ENCODE measurements at regions not wholly inside any gene's neighbourhood (a gene's known extent, or its start where the extent isn't known, plus 50 kb on each side); places are given as distances from the start of the nearest gene placed in this dataset.

DNA sequence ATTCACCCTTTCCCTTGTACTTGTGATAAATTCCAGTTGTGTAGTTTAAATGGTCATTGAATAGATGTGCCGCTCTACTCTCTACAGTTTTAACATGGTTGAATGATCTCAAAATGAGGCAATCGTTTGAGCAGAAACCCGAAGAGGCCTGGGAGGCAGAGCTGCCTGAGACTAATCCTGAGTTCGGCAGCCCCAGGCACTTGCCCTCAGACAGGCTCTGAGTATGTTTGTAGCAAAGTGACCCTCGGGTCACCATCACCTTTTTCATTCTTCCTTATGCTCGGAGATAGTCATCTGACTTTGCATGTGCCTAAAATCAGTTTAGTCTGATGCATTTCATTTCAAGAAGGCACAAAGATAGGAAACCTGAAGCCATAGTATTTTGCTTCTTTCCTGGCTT lies 184.0 kb upstream of the RBFOX1 start:
- TF ChIP-seq, protein P1, sequence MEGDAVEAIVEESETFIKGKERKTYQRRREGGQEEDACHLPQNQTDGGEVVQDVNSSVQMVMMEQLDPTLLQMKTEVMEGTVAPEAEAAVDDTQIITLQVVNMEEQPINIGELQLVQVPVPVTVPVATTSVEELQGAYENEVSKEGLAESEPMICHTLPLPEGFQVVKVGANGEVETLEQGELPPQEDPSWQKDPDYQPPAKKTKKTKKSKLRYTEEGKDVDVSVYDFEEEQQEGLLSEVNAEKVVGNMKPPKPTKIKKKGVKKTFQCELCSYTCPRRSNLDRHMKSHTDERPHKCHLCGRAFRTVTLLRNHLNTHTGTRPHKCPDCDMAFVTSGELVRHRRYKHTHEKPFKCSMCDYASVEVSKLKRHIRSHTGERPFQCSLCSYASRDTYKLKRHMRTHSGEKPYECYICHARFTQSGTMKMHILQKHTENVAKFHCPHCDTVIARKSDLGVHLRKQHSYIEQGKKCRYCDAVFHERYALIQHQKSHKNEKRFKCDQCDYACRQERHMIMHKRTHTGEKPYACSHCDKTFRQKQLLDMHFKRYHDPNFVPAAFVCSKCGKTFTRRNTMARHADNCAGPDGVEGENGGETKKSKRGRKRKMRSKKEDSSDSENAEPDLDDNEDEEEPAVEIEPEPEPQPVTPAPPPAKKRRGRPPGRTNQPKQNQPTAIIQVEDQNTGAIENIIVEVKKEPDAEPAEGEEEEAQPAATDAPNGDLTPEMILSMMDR (IDR thresholded peaks at IDR 0.05): no peak
- TF ChIP-seq EP300 (IDR thresholded peaks at IDR 0.05): no peak
